GM19395 (cell line): ENCODE measurements at regions not wholly inside any gene's neighbourhood (a gene's known extent, or its start where the extent isn't known, plus 50 kb on each side); places are given as distances from the start of the nearest gene placed in this dataset.
"Not testable (repeated sequence)": the region's sequence is repeated elsewhere in the genome, so short reads cannot be mapped to it uniquely, and the experiment has no call there.

Experiments used
- ATAC-seq: cut with Tn5 transposase; IDR thresholded peaks from one replicate; pipeline ENCODE4 v1.9.1; 2021; ENCODE audit warnings: mild to moderate bottlenecking, moderate library complexity; ENCODE audit not compliant: unreplicated experiment

- ATAC-seq = not testable (repeated sequence)
These were observed 61.3 kb downstream of the SYF2 start for GRCh38 chr1:25171013-25171412.

DNA sequence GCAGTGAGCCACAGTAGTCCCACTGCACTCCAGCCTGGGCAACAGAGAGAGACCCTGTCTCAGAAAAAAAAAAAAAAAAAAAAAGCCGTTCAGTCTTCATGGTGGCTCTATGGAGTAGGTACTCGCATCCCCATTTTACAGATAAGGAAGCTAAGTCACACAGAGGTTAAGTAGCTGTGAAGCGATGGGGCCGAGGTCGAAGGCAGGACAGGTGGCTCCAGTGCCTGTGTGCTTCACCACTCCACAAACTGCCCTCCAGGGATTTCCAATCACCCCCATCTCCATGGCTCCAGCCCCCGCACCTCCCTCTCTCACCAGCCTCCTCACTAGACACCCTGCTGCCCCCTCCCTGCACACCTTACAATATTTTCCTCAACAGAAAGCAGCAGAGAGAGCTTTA lies 61.9 kb downstream of the SYF2 start:
- no peak for ATAC-seq

DNA sequence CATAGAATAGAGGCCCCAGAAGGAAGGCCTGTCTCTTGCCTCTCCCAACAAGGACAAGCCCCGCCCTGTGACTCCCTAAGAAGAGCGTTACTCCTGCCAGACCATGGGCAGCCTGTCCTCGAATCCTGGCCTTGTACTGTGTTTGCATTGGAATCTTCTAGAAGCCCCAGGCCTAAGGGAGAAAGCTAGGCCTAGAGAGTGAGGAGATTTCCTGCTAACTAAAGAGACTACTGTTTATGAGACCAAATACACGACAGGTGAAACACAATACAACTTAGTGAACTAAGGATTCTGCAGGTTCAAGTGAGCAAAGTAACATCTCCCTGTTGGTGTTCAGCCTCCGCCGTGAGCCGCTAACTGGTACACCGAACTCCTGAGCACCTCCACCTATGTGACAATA lies 62.7 kb downstream of the SYF2 start:
- no peak for ATAC-seq

- ATAC-seq = no peak
These were observed 63.1 kb downstream of the SYF2 start for GRCh38 chr1:25169168-25169567.

DNA sequence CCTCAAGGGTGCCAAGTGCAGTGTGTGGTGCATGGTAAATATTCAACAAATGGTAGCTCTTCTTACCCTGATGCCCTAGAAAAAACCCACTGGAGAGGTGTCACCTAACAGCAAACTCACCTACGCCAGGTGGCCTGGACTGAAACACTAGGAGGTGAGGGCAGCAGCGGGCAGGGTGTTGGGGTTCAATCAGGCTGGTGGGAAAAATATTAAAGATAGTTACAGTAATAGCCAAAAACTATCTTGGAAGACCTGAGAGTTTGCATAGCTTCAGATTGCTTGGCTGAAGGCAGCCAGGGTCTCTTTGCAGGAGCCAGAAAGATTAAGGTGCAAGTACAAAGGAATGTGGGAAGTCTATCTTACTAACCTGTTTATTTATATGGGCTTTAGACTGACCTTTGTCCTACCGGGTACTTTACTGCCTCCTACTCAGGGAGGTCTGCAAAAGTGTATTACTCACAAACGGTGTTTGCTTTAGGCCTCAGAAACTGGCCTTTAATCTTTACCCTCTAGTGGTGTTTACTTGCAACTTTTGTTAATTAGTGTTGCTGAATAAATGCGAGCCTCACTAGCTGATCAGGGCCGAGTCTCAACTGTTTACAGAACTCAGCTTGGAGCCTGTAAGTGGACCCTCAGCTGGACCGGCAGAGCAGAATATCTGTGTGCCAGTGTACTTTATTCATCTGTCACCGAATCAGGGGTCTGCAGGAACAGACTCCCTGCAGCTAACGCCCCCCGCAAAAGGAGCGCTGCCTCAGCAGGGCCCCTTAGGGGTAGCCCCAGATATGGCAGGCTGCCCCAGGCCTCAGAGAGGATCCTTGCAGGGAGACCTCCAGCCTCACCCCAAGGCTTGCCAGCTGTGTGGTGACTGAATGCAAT lies 63.9 kb downstream of the SYF2 start:
- no peak for ATAC-seq

DNA sequence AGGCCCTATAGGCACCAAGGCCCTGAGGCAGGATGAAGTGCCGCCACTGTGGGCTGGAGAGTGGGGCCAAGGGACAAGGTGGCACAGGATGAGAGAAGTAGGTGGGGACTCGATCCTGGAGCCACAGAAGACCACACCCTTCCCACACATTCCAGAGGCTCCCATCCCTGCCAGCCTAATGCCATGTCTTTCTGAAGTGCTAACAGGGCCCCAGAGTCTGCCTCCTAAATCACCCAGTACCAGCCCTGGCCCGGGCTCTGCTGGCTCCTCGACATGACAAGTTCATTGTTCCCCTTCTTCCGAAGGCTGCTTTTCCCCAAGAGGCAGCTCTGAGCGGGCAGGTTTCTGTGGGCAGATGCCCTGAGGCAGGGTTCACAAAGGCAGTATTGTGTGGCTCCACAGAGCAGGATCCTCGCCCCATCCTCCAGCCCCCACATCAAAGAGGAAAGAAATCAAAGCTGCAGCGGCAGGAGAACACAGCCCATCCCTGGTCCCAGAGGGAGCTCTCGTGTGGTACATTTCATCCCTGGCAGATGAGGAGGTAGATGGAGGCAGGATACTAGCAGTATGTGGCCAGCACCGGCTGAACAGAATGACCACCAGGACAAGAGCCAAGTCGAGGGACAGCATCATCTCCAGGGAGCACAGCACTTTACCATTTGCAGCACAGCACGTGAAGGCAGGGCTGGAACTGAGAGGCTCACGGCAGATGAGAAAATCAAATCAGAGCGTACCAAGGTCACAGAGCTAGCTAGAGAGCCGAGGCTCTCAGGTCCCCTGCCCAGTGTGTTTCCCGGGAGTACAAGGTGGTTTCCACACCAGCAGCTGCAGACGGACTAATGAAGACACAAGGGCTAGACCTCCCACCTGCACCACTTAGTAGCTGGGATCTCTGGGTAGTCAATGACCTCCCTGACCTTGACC lies 64.8 kb downstream of the SYF2 start:
- ATAC-seq = no peak

GRCh38 chr1:25166847-25167246 lies 65.5 kb downstream of the SYF2 start:
- ATAC-seq = no peak

- no peak for ATAC-seq
These were observed 68.3 kb downstream of the SYF2 start for GRCh38 chr1:25163986-25164385.

DNA sequence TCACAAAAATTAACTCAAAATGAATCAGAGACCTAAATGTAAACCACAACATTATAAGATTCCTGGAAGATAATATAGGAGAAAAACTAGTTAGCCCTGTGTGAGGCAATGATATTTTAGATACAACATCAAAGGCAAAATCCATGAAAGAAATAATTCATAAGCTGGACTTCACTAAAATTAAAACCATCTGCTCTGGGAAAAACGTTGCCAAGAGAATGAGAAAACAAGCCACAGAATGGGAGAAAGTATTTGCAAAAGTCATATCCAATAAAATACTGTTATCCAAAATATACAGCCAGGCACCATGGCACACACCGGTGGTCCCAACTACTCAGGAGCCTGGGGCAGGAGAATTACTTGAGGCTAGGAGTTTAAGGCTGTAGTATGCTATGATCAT lies 70.3 kb downstream of the SYF2 start:
- no peak for ATAC-seq

DNA sequence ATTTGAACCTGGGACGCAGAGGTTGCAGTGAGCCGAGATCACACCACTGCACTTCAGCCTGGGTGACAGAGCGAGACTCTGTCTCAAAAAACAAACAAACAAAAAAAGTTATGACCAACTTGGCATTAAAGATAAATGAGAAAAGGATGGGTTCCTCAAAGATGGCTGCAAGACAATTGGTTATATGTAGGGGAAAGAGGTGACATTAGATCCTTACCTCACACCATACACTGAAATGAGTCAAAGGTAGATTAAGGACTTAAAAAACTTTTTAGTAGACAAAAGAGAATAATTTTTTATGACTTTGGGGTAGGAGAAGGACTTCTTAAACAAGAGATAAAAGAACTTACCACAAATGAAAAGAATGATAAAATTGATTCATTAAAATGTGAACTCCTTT lies 74.5 kb downstream of the SYF2 start:
- no peak for ATAC-seq

DNA sequence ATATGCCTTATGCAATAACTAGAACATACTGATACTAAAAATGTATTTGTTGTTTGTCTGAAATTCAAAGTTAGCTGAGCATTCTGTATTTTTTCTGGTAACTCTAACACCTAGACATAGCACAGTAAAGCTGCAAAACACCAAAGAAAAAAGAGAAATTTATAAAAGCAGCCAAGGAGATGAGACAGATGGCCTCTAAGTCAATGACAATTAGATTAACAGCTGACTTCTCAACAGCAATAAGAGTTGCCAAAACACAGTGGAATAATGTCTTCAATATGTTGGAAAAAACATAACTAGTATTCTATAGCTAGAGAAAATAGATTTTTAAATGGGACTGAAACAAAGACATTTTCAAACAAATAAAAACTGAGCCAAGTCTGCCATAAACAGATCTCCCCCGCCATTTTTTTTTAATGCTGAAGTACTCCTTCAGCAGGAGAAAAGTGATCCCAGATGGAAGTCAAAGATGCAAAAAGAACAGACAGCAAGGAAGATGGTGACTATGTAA lies 81.3 kb downstream of the SYF2 start:
- ATAC-seq = no peak

- no peak for ATAC-seq
These were observed 83.5 kb downstream of the SYF2 start for GRCh38 chr1:25148673-25149300.

GRCh38 chr1:25146451-25146855 lies 85.8 kb downstream of the SYF2 start:
- no peak for ATAC-seq

GRCh38 chr1:25145775-25146393 lies 86.4 kb downstream of the SYF2 start:
- no peak for ATAC-seq

GRCh38 chr1:25140073-25140797 lies 92.1 kb downstream of the SYF2 start:
- ATAC-seq = no peak

DNA sequence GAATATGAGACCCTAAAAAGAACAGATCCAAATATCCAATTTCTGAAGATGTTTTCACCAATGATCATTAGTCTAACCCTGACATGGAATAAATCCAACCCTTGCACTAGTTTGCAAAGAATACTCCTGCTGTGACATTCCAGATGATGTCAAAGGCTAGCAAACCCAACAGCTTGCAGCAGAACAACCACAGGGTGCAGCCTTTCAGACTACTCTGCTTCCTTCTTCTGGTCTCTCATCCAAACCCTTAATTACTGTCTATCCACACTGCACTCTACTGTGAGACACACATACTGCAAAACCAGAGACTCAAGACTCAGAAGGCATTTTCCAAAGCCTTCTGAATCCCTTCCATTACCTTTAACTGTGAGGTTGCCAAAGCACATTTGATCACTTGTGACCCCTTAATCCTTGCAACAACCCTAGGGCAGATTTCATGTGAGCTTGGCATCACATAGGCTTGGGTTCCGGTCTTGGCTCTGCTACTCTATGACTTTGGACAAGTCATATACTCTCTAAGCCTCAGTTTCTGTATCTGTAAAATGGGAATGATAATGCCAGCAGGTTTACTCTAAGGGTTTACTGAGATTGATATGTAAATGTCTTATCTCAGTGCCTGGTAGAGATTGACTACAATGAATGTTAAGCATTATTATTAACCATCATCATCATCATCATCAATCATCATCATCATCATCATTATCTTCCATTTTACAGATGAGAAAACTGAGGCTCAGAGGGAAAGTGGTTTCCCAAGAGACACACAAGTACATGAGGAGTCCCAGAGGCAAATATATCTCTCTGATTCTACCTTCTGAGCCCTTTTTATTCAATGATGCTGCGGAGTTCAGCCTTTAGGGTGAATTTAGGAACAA lies 94.5 kb downstream of the SYF2 start:
- ATAC-seq = no peak

DNA sequence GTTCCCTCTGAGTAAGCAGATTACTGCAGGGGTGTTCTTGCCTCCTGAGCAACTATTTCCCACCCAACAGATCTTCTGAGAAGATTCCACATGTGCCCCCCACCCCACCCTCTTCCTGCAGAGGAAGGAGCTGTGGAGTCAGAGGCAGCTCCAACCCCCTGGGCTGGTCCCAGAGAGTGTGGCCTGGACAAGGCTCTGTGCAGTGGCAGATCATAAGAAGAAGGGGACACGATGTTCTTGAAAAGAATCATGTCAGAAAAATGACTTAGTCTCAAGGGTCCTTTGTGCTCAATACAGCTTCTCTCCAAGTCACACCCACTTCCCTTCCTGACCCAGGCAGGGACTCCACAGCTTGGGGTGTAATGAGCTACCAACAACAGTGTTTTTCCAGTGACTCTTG lies 95.2 kb downstream of the SYF2 start:
- ATAC-seq = no peak

DNA sequence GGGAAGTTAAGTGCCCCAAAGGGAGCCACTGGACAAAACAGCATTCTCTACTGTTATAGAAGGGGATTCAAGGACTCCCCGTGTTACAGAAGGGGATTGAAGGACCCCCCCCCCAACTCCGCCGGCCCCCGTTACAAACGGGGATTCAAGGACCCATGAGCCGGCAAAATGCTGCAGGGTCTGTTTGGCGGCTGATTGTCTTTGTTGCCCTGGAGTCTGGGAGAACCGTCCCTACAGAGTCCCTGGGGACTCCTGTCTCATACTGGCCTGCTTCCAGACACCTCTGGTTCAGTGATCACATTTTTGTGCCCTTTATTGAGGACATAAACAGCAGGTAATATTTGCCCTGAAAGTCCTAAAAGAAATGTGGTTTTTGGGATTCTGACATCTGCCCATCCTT lies 96.4 kb downstream of the SYF2 start:
- ATAC-seq = no peak

GRCh38 chr1:25134801-25135461 lies 97.4 kb downstream of the SYF2 start:
- no peak for ATAC-seq
